Stimulated activated naive CD4-positive, alpha-beta T cell (primary cell): ENCODE measurements at regions not wholly inside any gene's neighbourhood (a gene's known extent, or its start where the extent isn't known, plus 50 kb on each side); places are given as distances from the start of the nearest gene placed in this dataset.
"Not testable (repeated sequence)": the region's sequence is repeated elsewhere in the genome, so short reads cannot be mapped to it uniquely, and the experiment has no call there.

Experiments
- DNase-seq, 6 experiments: peaks; one replicate each; lab custom pipeline; 2025; lab: John Stamatoyannopoulos, UW

GRCh38 chr14:56049536-56049935 lies 68.7 kb upstream of the PELI2 start:
- no peak for DNase-seq

GRCh38 chr14:56055511-56055910 lies 62.7 kb upstream of the PELI2 start:
- no peak for DNase-seq

- DNase-seq: no peak
Observed at GRCh38 chr14:56056031-56056430, 62.2 kb upstream of the PELI2 start.

GRCh38 chr14:56057071-56057741 lies 61.0 kb upstream of the PELI2 start:
- no peak for DNase-seq

- no peak for DNase-seq
Observed at GRCh38 chr14:56057767-56058166, 60.4 kb upstream of the PELI2 start.

GRCh38 chr14:56059054-56059453 lies 59.2 kb upstream of the PELI2 start:
- no peak for DNase-seq

- no peak for DNase-seq
Observed at GRCh38 chr14:56061051-56061450, 57.2 kb upstream of the PELI2 start.

- DNase-seq: no peak
Observed at GRCh38 chr14:56063131-56063530, 55.1 kb upstream of the PELI2 start.

GRCh38 chr14:56064513-56064912 lies 53.7 kb upstream of the PELI2 start:
- DNase-seq: no peak

- DNase-seq: not testable (repeated sequence)
Observed at GRCh38 chr14:56065199-56065598, 53.0 kb upstream of the PELI2 start.

- DNase-seq: no peak
Observed at GRCh38 chr14:56065621-56066290, 52.5 kb upstream of the PELI2 start.
